ENCODE measurements at regions not wholly inside any gene's neighbourhood (a gene's known extent, or its start where the extent isn't known, plus 50 kb on each side); places are given as distances from the start of the nearest gene placed in this dataset.

- Histone ChIP-seq H3K27me3 (ENCODE audit: control insufficient read depth, insufficient read depth, low read length) (no peaks in the 10 kb centered on the region), H3K4me1 (ENCODE audit: control insufficient read depth, insufficient read depth, low read length) (no peaks in the 10 kb centered on the region), H3K27ac (ENCODE audit: low read length) (no peak overlapping the region), H3K9me3 (ENCODE audit: control insufficient read depth, insufficient read depth, low read depth, low read length) (no peaks in the 10 kb centered on the region), H3K36me3 (ENCODE audit: control insufficient read depth, insufficient read depth, low read length) (no peaks in the 10 kb centered on the region), H3K4me3 (ENCODE audit: low read depth in 2 of 2, low read length in 2 of 2) (no peak overlapping the region)
- TF ChIP-seq, protein P1, sequence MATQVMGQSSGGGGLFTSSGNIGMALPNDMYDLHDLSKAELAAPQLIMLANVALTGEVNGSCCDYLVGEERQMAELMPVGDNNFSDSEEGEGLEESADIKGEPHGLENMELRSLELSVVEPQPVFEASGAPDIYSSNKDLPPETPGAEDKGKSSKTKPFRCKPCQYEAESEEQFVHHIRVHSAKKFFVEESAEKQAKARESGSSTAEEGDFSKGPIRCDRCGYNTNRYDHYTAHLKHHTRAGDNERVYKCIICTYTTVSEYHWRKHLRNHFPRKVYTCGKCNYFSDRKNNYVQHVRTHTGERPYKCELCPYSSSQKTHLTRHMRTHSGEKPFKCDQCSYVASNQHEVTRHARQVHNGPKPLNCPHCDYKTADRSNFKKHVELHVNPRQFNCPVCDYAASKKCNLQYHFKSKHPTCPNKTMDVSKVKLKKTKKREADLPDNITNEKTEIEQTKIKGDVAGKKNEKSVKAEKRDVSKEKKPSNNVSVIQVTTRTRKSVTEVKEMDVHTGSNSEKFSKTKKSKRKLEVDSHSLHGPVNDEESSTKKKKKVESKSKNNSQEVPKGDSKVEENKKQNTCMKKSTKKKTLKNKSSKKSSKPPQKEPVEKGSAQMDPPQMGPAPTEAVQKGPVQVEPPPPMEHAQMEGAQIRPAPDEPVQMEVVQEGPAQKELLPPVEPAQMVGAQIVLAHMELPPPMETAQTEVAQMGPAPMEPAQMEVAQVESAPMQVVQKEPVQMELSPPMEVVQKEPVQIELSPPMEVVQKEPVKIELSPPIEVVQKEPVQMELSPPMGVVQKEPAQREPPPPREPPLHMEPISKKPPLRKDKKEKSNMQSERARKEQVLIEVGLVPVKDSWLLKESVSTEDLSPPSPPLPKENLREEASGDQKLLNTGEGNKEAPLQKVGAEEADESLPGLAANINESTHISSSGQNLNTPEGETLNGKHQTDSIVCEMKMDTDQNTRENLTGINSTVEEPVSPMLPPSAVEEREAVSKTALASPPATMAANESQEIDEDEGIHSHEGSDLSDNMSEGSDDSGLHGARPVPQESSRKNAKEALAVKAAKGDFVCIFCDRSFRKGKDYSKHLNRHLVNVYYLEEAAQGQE (IDR thresholded peaks at IDR 0.05; ENCODE audit: insufficient read depth in 1 of 2, low read depth in 2 of 2, low read length in 1 of 2) = no peak
- TF ChIP-seq SIN3A (IDR thresholded peaks at IDR 0.05; ENCODE audit: borderline replicate concordance, insufficient read depth, low read depth, low read length) (no peak), CTCF (IDR thresholded peaks at IDR 0.05) (no peak), POLR2AphosphoS5 (IDR thresholded peaks at IDR 0.05; ENCODE audit: low read depth, low read length) (no peak), TCF7L2 (IDR thresholded peaks at IDR 0.05; ENCODE audit: low read depth, low read length) (no peak)
- DNase-seq (ENCODE audit: low read depth, low spot score) = no peak
- in situ Hi-C loops (cut with HindIII; ENCODE audit: low pct_unique_long_range_greater_than_20kb, low sequenced_read_pairs) = no loop called here
- intact Hi-C loops (cut with micrococcal nuclease; ENCODE audit: unreplicated experiment) = no loop called here
- ChIA-PET POLR2A (no interaction called here), CTCF (no interaction called here)
- BruUV-seq (replicated peaks) = no TSS peak
- no peak for ATAC-seq
Observed at GRCh38 chr1:81381881-81382280, 418.9 kb upstream of the ADGRL2 start.

DNA sequence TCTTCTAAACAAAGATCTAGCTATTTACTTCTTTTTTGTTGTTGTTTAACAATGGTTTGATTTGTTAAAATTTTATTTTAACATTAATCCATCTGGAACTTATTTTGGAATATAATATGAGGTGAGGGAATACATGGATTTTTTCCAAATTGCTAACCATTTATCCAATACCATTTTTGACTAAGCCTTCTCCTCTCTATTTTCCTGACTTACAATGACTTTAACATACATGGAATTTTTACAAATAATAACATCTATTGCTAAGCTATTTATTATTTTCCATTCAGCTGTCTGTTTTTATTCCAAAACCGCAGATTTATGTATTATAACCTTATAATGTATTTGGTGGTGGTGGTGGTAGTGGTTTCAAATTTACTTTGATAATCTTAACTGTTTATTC lies 420.3 kb upstream of the ADGRL2 start:
- CTCF ChIA-PET = no interaction called here
- H3K27ac ChIP-seq (ENCODE audit: low read length) = no peak overlapping the region
- in situ Hi-C loops (cut with HindIII; ENCODE audit: low pct_unique_long_range_greater_than_20kb, low sequenced_read_pairs) (no loop called here), intact Hi-C loops (cut with micrococcal nuclease; ENCODE audit: unreplicated experiment) (no loop called here)
- H3K4me3 ChIP-seq (ENCODE audit: low read depth in 2 of 2, low read length in 2 of 2) = no peak overlapping the region
- no peak for DNase-seq (ENCODE audit: low read depth, low spot score)
- TF ChIP-seq CTCF (IDR thresholded peaks at IDR 0.05) = no peak
- no peak for TF ChIP-seq SIN3A (IDR thresholded peaks at IDR 0.05; ENCODE audit: borderline replicate concordance, insufficient read depth, low read depth, low read length)
- no peak for TF ChIP-seq POLR2AphosphoS5 (IDR thresholded peaks at IDR 0.05; ENCODE audit: low read depth, low read length)
- no peak for TF ChIP-seq TCF7L2 (IDR thresholded peaks at IDR 0.05; ENCODE audit: low read depth, low read length)
- TF ChIP-seq, protein P1 (IDR thresholded peaks at IDR 0.05; ENCODE audit: insufficient read depth in 1 of 2, low read depth in 2 of 2, low read length in 1 of 2) = no peak
- no peaks in the 10 kb centered on the region for H3K4me1 ChIP-seq (ENCODE audit: control insufficient read depth, insufficient read depth, low read length)
- ATAC-seq = no peak
- POLR2A ChIA-PET = no interaction called here
- no peaks in the 10 kb centered on the region for H3K36me3 ChIP-seq (ENCODE audit: control insufficient read depth, insufficient read depth, low read length)
- no peaks in the 10 kb centered on the region for H3K9me3 ChIP-seq (ENCODE audit: control insufficient read depth, insufficient read depth, low read depth, low read length)
- no peaks in the 10 kb centered on the region for H3K27me3 ChIP-seq (ENCODE audit: control insufficient read depth, insufficient read depth, low read length)
- no TSS peak for BruUV-seq (replicated peaks)

All from Panc1 (cell line).